A549 (cell line): ENCODE measurements at regions not wholly inside any gene's neighbourhood (a gene's known extent, or its start where the extent isn't known, plus 50 kb on each side); places are given as distances from the start of the nearest gene placed in this dataset.

Experiments
- ATAC-seq, 2 experiments: fragments of 200-7000 bp in 1 of 2; fragments of >200 bp in 1 of 2; cut with Nextera tagmentation in 1 of 2; cut with Tn5 transposase in 1 of 2; 3 replicates each; pipeline versions ENCODE4 v1.8.0 to v1.9.1; 2018 to 2020; ENCODE audit warnings: mild to moderate bottlenecking in 1 of 2, moderate library complexity in 1 of 2
- CTCF ChIA-PET: fragments of 300-600 bp; sonication (Branson Sonifier 250); formaldehyde crosslinking; extraction: SDS; loops from one replicate; lab custom pipeline; 2021; ENCODE audit warnings: antibody characterized with exemption, inconsistent platforms; lab: Yijun Ruan, JAX
- POLR2A ChIA-PET: fragments of 350-600 bp; formaldehyde crosslinking; extraction: SDS; loops from one replicate; lab custom pipeline; 2021; ENCODE audit warnings: antibody characterized with exemption, inconsistent platforms; lab: Yijun Ruan, JAX
- DNase-seq, 2 experiments: peaks; one replicate each; pipeline versions ENCODE4 v3.0.0 to v3.0.0-alpha.2; 2011 to 2016; ENCODE audit warnings: low read depth in 1 of 2, low spot score in 1 of 2
- FAIRE-seq: peaks from 2 replicates; lab custom pipeline; 2011; peaks lifted over from hg19 to GRCh38; lab: Jason Lieb, UNC
- H3K27ac ChIP-seq, 2 experiments: fragments of >200 bp; sonication (Bioruptor Twin); formaldehyde crosslinking; 3 replicates each; pipeline ENCODE4 v1.5.1; 2016 to 2017
- H3K4me1 ChIP-seq: fragments of >200 bp; sonication (Bioruptor Twin); formaldehyde crosslinking; 3 replicates; pipeline ENCODE4 v1.6.1; 2016
- H3K4me2 ChIP-seq: fragments of >200 bp; sonication (Bioruptor Twin); formaldehyde crosslinking; 3 replicates; pipeline ENCODE4 v1.6.1; 2016
- H3K4me3 ChIP-seq: fragments of >200 bp; sonication (Bioruptor Twin); formaldehyde crosslinking; 3 replicates; pipeline ENCODE4 v1.5.1; 2016
- H3K9me3 ChIP-seq: fragments of >200 bp; sonication (Bioruptor Twin); formaldehyde crosslinking; 3 replicates; pipeline ENCODE4 v1.6.1; 2016
- BHLHE40 ChIP-seq: IDR thresholded peaks from 2 replicates; pipeline ENCODE4 v1.6.1; 2012; ENCODE audit warnings: low read depth, low read length, inconsistent platforms
- CHD4 ChIP-seq: fragments of 200-600 bp; sonication (generic); IDR thresholded peaks from 2 replicates; pipeline ENCODE4 v1.6.1; 2016; ENCODE audit warnings: antibody characterized with exemption, mild to moderate bottlenecking, borderline replicate concordance
- E2F6 ChIP-seq: IDR thresholded peaks from 2 replicates; pipeline ENCODE4 v1.6.1; 2012; ENCODE audit warnings: low read depth, borderline replicate concordance
- EHF ChIP-seq: fragments of 250-450 bp; sonication (Bioruptor Pico); IDR thresholded peaks from 2 replicates; pipeline ENCODE4 v1.5.0; 2020; ENCODE audit warnings: mild to moderate bottlenecking
- ESRRA ChIP-seq: fragments of 150-350 bp; IDR thresholded peaks from 2 replicates; pipeline ENCODE4 v1.6.1; 2014; ENCODE audit warnings: mild to moderate bottlenecking, low read length, borderline replicate concordance
- FOSL2 ChIP-seq, 2 experiments: fragments of 450-650 bp in 1 of 2; fragments of >200 bp in 1 of 2; sonication (Bioruptor Twin) in 1 of 2; formaldehyde crosslinking; IDR thresholded peaks; 2 replicates each; pipeline versions ENCODE4 v1.5.0 to v1.6.1; 2016 to 2020; ENCODE audit warnings: mild to moderate bottlenecking in 1 of 2, moderate library complexity in 1 of 2
- FOXS1 ChIP-seq: fragments of 250-450 bp; sonication (Bioruptor Pico); IDR thresholded peaks from 2 replicates; pipeline ENCODE4 v1.5.0; 2020; ENCODE audit warnings: mild to moderate bottlenecking, moderate library complexity
- HDAC2 ChIP-seq: fragments of 200-600 bp; sonication (generic); IDR thresholded peaks from 2 replicates; pipeline ENCODE4 v1.6.1; 2016
- HEYL ChIP-seq: fragments of 250-450 bp; sonication (Bioruptor Pico); IDR thresholded peaks from 2 replicates; pipeline ENCODE4 v1.8.0; 2021; ENCODE audit warnings: mild to moderate bottlenecking, moderate library complexity
- HOXA7 ChIP-seq: fragments of 250-450 bp; sonication (Bioruptor Pico); IDR thresholded peaks from 2 replicates; pipeline ENCODE4 v1.5.0; 2020; ENCODE audit warnings: mild to moderate bottlenecking, moderate library complexity
- HOXB5 ChIP-seq: fragments of 250-450 bp; sonication (Bioruptor Pico); IDR thresholded peaks from 2 replicates; pipeline ENCODE4 v1.5.0; 2020; ENCODE audit warnings: mild to moderate bottlenecking, moderate library complexity
- JUNB ChIP-seq: fragments of >200 bp; sonication (Bioruptor Twin); formaldehyde crosslinking; IDR thresholded peaks from 2 replicates; pipeline ENCODE4 v1.6.1; 2016
- KDM1A ChIP-seq: fragments of 200-600 bp; sonication (generic); IDR thresholded peaks from 2 replicates; pipeline ENCODE4 v1.6.1; 2016; ENCODE audit warnings: low read depth, mild to moderate bottlenecking
- KDM5A ChIP-seq: fragments of 200-600 bp; sonication (generic); IDR thresholded peaks from 2 replicates; pipeline ENCODE4 v1.6.1; 2016; ENCODE audit warnings: antibody characterized with exemption, mild to moderate bottlenecking
- MAFK ChIP-seq: fragments of 450-650 bp; IDR thresholded peaks from 2 replicates; pipeline ENCODE4 v1.6.1; 2014; ENCODE audit not compliant: partially characterized antibody
- MAZ ChIP-seq: fragments of 150-350 bp; IDR thresholded peaks from 2 replicates; pipeline ENCODE4 v1.6.1; 2014; ENCODE audit warnings: antibody characterized with exemption, low read depth, low read length, borderline replicate concordance
- MYC ChIP-seq: IDR thresholded peaks from 2 replicates; pipeline ENCODE4 v1.6.1; 2012; ENCODE audit warnings: mild to moderate bottlenecking, inconsistent platforms, low read length, improper control_type of control experiment, borderline replicate concordance
- NFE2L2 ChIP-seq: fragments of 150-350 bp; conservative IDR thresholded peaks from 2 replicates; pipeline ENCODE4 v1.6.1; 2014; ENCODE audit warnings: low read length
- NPAS2 ChIP-seq: fragments of 250-450 bp; sonication (Bioruptor Pico); IDR thresholded peaks from 2 replicates; pipeline ENCODE4 v1.8.0; 2022; ENCODE audit warnings: mild to moderate bottlenecking, moderate library complexity, borderline replicate concordance
- NR3C1 ChIP-seq: fragments of >200 bp; sonication (Bioruptor Twin); formaldehyde crosslinking; IDR thresholded peaks from 3 replicates; pipeline ENCODE4 v1.6.1; 2017
- PHF8 ChIP-seq: fragments of 200-600 bp; sonication (generic); IDR thresholded peaks from 2 replicates; pipeline ENCODE4 v1.6.1; 2016; ENCODE audit warnings: low read depth, mild to moderate bottlenecking, antibody characterized with exemption, moderate library complexity, borderline replicate concordance
- RARB ChIP-seq: fragments of 250-450 bp; sonication (Bioruptor Pico); IDR thresholded peaks from 2 replicates; pipeline ENCODE4 v1.8.0; 2021; ENCODE audit warnings: mild to moderate bottlenecking, moderate library complexity
- SMC3 ChIP-seq: fragments of >200 bp; sonication (Bioruptor Twin); formaldehyde crosslinking; IDR thresholded peaks from 3 replicates; pipeline ENCODE4 v1.6.1; 2018; ENCODE audit warnings: inconsistent platforms
- SREBF2 ChIP-seq: fragments of 450-650 bp; IDR thresholded peaks from 2 replicates; pipeline ENCODE4 v1.6.1; 2014; ENCODE audit warnings: mild to moderate bottlenecking, moderate library complexity
- ZC3H11A ChIP-seq: fragments of 450-650 bp; IDR thresholded peaks from 2 replicates; pipeline ENCODE4 v1.6.1; 2014; ENCODE audit warnings: antibody characterized with exemption, mild to moderate bottlenecking
- ZFP36 ChIP-seq: fragments of 450-650 bp; IDR thresholded peaks from 2 replicates; pipeline ENCODE4 v1.6.1; 2014; ENCODE audit warnings: borderline replicate concordance; ENCODE audit not compliant: partially characterized antibody
- WGBS: methylation state at CpG from one replicate; pipeline ENCODE4 v1.1.6; 2017; ENCODE audit errors: missing lambda C conversion rate; 5-methylcytosine and 5-hydroxymethylcytosine counted together
- TF ChIP-seq, protein P1 (sequence below): IDR thresholded peaks from 2 replicates; pipeline ENCODE4 v1.6.1; 2012
- TF ChIP-seq, protein P2 (sequence below): IDR thresholded peaks from 2 replicates; pipeline ENCODE4 v1.6.1; 2012
- TF ChIP-seq, protein P3 (sequence below): fragments of >200 bp; sonication (Bioruptor Twin); formaldehyde crosslinking; IDR thresholded peaks from 3 replicates; pipeline ENCODE4 v1.5.1; 2016

GRCh38 chr1:38502758-38503157 is 356.8 kb downstream of the RRAGC start (continued):
- TF ChIP-seq PHF8 (no peak), NPAS2 (no peak), ZFP36 (no peak)

- POLR2A ChIA-PET: no interaction called here
- Histone ChIP-seq H3K4me2 (no peak overlapping the region), H3K27ac (no peak overlapping the region), H3K4me3 (no peak overlapping the region), H3K4me1 (no peaks in the 10 kb centered on the region), H3K9me3 (no peaks in the 10 kb centered on the region)
- TF ChIP-seq FOSL2 (IDR thresholded peaks at IDR 0.05) (no peak), FOSL2 (CRISPR knock-in tag; IDR thresholded peaks at IDR 0.05) (no peak), HEYL (CRISPR knock-in tag) (no peak), NFE2L2 (no peak), HDAC2 (no peak), MAFK (no peak), KDM5A (no peak), JUNB (no peak), CHD4 (no peak), ZC3H11A (no peak), RARB (CRISPR knock-in tag) (no peak), BHLHE40 (no peak), NR3C1 (no peak), E2F6 (no peak)
- TF ChIP-seq, protein P1, sequence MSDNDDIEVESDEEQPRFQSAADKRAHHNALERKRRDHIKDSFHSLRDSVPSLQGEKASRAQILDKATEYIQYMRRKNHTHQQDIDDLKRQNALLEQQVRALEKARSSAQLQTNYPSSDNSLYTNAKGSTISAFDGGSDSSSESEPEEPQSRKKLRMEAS: no peak
- TF ChIP-seq, protein P2, sequence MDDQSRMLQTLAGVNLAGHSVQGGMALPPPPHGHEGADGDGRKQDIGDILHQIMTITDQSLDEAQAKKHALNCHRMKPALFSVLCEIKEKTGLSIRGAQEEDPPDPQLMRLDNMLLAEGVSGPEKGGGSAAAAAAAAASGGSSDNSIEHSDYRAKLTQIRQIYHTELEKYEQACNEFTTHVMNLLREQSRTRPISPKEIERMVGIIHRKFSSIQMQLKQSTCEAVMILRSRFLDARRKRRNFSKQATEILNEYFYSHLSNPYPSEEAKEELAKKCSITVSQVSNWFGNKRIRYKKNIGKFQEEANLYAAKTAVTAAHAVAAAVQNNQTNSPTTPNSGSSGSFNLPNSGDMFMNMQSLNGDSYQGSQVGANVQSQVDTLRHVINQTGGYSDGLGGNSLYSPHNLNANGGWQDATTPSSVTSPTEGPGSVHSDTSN: no peak
- TF ChIP-seq, protein P3, sequence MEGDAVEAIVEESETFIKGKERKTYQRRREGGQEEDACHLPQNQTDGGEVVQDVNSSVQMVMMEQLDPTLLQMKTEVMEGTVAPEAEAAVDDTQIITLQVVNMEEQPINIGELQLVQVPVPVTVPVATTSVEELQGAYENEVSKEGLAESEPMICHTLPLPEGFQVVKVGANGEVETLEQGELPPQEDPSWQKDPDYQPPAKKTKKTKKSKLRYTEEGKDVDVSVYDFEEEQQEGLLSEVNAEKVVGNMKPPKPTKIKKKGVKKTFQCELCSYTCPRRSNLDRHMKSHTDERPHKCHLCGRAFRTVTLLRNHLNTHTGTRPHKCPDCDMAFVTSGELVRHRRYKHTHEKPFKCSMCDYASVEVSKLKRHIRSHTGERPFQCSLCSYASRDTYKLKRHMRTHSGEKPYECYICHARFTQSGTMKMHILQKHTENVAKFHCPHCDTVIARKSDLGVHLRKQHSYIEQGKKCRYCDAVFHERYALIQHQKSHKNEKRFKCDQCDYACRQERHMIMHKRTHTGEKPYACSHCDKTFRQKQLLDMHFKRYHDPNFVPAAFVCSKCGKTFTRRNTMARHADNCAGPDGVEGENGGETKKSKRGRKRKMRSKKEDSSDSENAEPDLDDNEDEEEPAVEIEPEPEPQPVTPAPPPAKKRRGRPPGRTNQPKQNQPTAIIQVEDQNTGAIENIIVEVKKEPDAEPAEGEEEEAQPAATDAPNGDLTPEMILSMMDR: no peak
- no peak for DNase-seq
- FAIRE-seq: no peak
- WGBS: 11% methylated on average over 2 of the region's 2 CpGs
- CTCF ChIA-PET: interaction anchor here (0.7 to 1.2 kb wide), 2 partner anchors 10 to 11 kb away, joined by 3 read pairs; no protein-coding TSS in a partner anchor
- ATAC-seq: no peak
Measured at GRCh38 chr1:38500891-38501290, 358.7 kb downstream of the RRAGC start.

GRCh38 chr1:38500352-38500751 is 359.2 kb downstream of the RRAGC start:
- no peak overlapping the region for H3K4me2 ChIP-seq
- peak in 1 of 2 experiments; percentile 11 for DNase-seq
- POLR2A ChIA-PET: no interaction called here
- CTCF ChIA-PET: interaction anchor here (1.2 kb wide), 1 partner anchor 10 kb away, joined by 3 read pairs; no protein-coding TSS in a partner anchor
- H3K4me3 ChIP-seq: no peak overlapping the region
- no peak for FAIRE-seq
- no peak overlapping the region for H3K27ac ChIP-seq
- no peaks in the 10 kb centered on the region for H3K4me1 ChIP-seq
- peak in 1 of 2 experiments; percentile 58; a peak in 1 of 6 replicates for ATAC-seq
- no peak for TF ChIP-seq MAZ
- no peak for TF ChIP-seq KDM1A
- TF ChIP-seq MAFK: no peak
- no peak for TF ChIP-seq ESRRA
- TF ChIP-seq HOXB5 (CRISPR knock-in tag): no peak
- TF ChIP-seq HOXA7: no peak
- TF ChIP-seq FOXS1 (CRISPR knock-in tag): no peak
- no peak for TF ChIP-seq SREBF2
- TF ChIP-seq, protein P2: no peak
- no peak for TF ChIP-seq SMC3
- no peak for TF ChIP-seq MYC
- TF ChIP-seq, protein P1: no peak
- TF ChIP-seq HEYL (CRISPR knock-in tag): no peak
- no peak for TF ChIP-seq E2F6
- TF ChIP-seq NR3C1: no peak
- no peak for TF ChIP-seq EHF (CRISPR knock-in tag)
- 4% methylated on average over 2 of the region's 2 CpGs for WGBS
- H3K9me3 ChIP-seq: no peaks in the 10 kb centered on the region
